SK-N-SH treated with all-trans-retinoic acid at 6 μM for 48 hours (cell line): ENCODE measurements at regions not wholly inside any gene's neighbourhood (a gene's known extent, or its start where the extent isn't known, plus 50 kb on each side); places are given as distances from the start of the nearest gene placed in this dataset.

Source experiments
- CREB5 ChIP-seq: fragments of 250-450 bp; sonication (Bioruptor Pico); IDR thresholded peaks from 2 replicates; pipeline ENCODE4 v1.5.1; 2020; ENCODE audit warnings: low read depth, mild to moderate bottlenecking, moderate library complexity
- PATZ1 ChIP-seq: fragments of 250-450 bp; sonication (Bioruptor Pico); IDR thresholded peaks from 2 replicates; pipeline ENCODE4 v1.8.0; 2020; ENCODE audit warnings: mild to moderate bottlenecking, moderate library complexity, borderline replicate concordance
- RARB ChIP-seq: fragments of 250-450 bp; sonication (Bioruptor Pico); IDR thresholded peaks from 2 replicates; pipeline ENCODE4 v1.8.0; 2021; ENCODE audit warnings: mild to moderate bottlenecking, moderate library complexity
- TCF4 ChIP-seq: fragments of 250-450 bp; sonication (Bioruptor Pico); IDR thresholded peaks from 2 replicates; pipeline ENCODE4 v1.8.0; 2021; ENCODE audit warnings: mild to moderate bottlenecking, moderate library complexity, borderline replicate concordance
- ZC3H10 ChIP-seq: fragments of 250-450 bp; sonication (Bioruptor Pico); IDR thresholded peaks from 2 replicates; pipeline ENCODE4 v1.5.1; 2021; ENCODE audit warnings: mild to moderate bottlenecking, moderate library complexity
- ZNF70 ChIP-seq: fragments of 450-650 bp; formaldehyde crosslinking; IDR thresholded peaks from 2 replicates; pipeline ENCODE4 v1.5.0; 2020; ENCODE audit warnings: mild to moderate bottlenecking, moderate library complexity

- TF ChIP-seq TCF4 (CRISPR knock-in tag), result no peak
- no peak for TF ChIP-seq PATZ1 (CRISPR knock-in tag)
- no peak for TF ChIP-seq RARB (CRISPR knock-in tag)
- TF ChIP-seq ZC3H10 (CRISPR knock-in tag), result no peak
- TF ChIP-seq CREB5, result no peak
- no peak for TF ChIP-seq ZNF70 (CRISPR knock-in tag)
Observed at GRCh38 chr14:30016002-30016401, 88.4 kb upstream of the PRKD1 start.
